ENCODE measurements at regions not wholly inside any gene's neighbourhood (a gene's known extent, or its start where the extent isn't known, plus 50 kb on each side); places are given as distances from the start of the nearest gene placed in this dataset.

- no peaks in the 10 kb centered on the region for H4K20me1 ChIP-seq (replicated peaks; ENCODE audit: control insufficient read depth, extremely low read depth, insufficient read depth, low read length)
- H3K27me3 ChIP-seq (ENCODE audit: control insufficient read depth in 2 of 2, insufficient read depth in 2 of 2, low read length in 2 of 2), result no peaks in the 10 kb centered on the region
- ChIA-PET POLR2A (no interaction called here), CTCF (interaction anchor here (0.6 to 3.7 kb wide), 3 partner anchors 12 to 325 kb away, joined by 4 to 25 read pairs (median 5); no protein-coding TSS in a partner anchor)
- DNase-seq (ENCODE audit: low read depth, low spot score) (peak; percentile 23), FAIRE-seq (no peak)
- no peaks in the 10 kb centered on the region for H3K9me3 ChIP-seq (replicated peaks; ENCODE audit: control insufficient read depth, insufficient read depth, low read length)
- BruUV-seq (replicated peaks), result no TSS peak
- TF ChIP-seq GATA2 (IDR thresholded peaks at IDR 0.05; ENCODE audit: insufficient read depth, insufficient read length, low read depth, low read length), result no peak
- TF ChIP-seq CTCF (IDR thresholded peaks at IDR 0.05; ENCODE audit: extremely low read depth in 1 of 2, insufficient read depth in 1 of 2, low read depth in 1 of 2, low read length in 2 of 2), result no peak
- no peak for TF ChIP-seq JUN (IDR thresholded peaks at IDR 0.05; ENCODE audit: borderline replicate concordance, insufficient read depth, insufficient read length, low read depth)
- TF ChIP-seq POLR2A (IDR thresholded peaks at IDR 0.05; ENCODE audit: low read depth, low read length), result no peak
- TF ChIP-seq FOS (IDR thresholded peaks at IDR 0.05; ENCODE audit: borderline replicate concordance, insufficient read depth, low read length), result no peak
- TF ChIP-seq MYC (IDR thresholded peaks at IDR 0.05; ENCODE audit: low read depth, low read length), result no peak
- no peak for TF ChIP-seq POLR2AphosphoS5 (IDR thresholded peaks at IDR 0.05; ENCODE audit: insufficient read depth, low read depth, low read length)
- TF ChIP-seq MAX (IDR thresholded peaks at IDR 0.05; ENCODE audit: insufficient read depth, insufficient read length), result no peak
- TF ChIP-seq EZH2 (IDR thresholded peaks at IDR 0.05; ENCODE audit: borderline replicate concordance, low read depth, low read length, severe bottlenecking), result no peak
- H2AFZ ChIP-seq (ENCODE audit: low read depth, low read length), result peak overlapping the region; percentile 35
- no peaks in the 10 kb centered on the region for H3K36me3 ChIP-seq (ENCODE audit: control insufficient read depth in 2 of 2, extremely low read depth in 1 of 2, insufficient read depth in 2 of 2, low read length in 2 of 2)
- dilution Hi-C loops (cut with MboI; ENCODE audit: extremely low pct_ligation_motif_present, low sequenced_read_pairs), result no loop called here
- H3K9me1 ChIP-seq (replicated peaks; ENCODE audit: control insufficient read depth, extremely low read depth, insufficient read depth, low read length), result no peaks in the 10 kb centered on the region
- no peak overlapping the region for H3K27ac ChIP-seq (ENCODE audit: insufficient read depth, low read depth, low read length)
- no peaks in the 10 kb centered on the region for H3K4me1 ChIP-seq (ENCODE audit: control insufficient read depth, extremely low read depth, insufficient read depth, low read length)
- no peak overlapping the region for H3K4me3 ChIP-seq (replicated peaks in 1 of 3; ENCODE audit: insufficient read depth in 1 of 3, low read depth in 1 of 3, low read length in 3 of 3)
- no peaks in the 10 kb centered on the region for H3K79me2 ChIP-seq (ENCODE audit: control insufficient read depth, insufficient read depth, low read length)
- no peak overlapping the region for H3K4me2 ChIP-seq (ENCODE audit: insufficient read depth, low read length)
- intact Hi-C loops (cut with micrococcal nuclease), result no loop called here
- no peak overlapping the region for H3K9ac ChIP-seq (replicated peaks; ENCODE audit: extremely low read depth, insufficient read depth, low read length)
Measured at GRCh38 chr7:82559193-82559805, 115.7 kb upstream of the CACNA2D1 start.
